Endothelial cell of umbilical vein (primary cell): ENCODE measurements at regions not wholly inside any gene's neighbourhood (a gene's known extent, or its start where the extent isn't known, plus 50 kb on each side); places are given as distances from the start of the nearest gene placed in this dataset.

ENCODE experiments used
- BruUV-seq: library from RNA; stranded (reverse); fragments of 400-500 nt; replicated peaks from 2 replicates; lab custom pipeline; 2021; lab: Mats Ljungman, UMichigan
- CTCF ChIA-PET: fragments of 300-600, 350-600 bp; sonication (Branson Sonifier 250); formaldehyde crosslinking; loops from one replicate; lab custom pipeline; 2021; ENCODE audit warnings: antibody characterized with exemption, inconsistent platforms; lab: Charles Lee
- POLR2A ChIA-PET: fragments of 300-600, 350-600 bp; sonication (Branson Sonifier 250); formaldehyde crosslinking; loops from one replicate; lab custom pipeline; 2021; ENCODE audit warnings: antibody characterized with exemption, inconsistent platforms; lab: Charles Lee
- DNase-seq: peaks from one replicate; pipeline ENCODE4 v3.0.0-alpha.2; 2011; ENCODE audit warnings: low read depth, low spot score
- FAIRE-seq: peaks from 2 replicates; lab custom pipeline; 2011; peaks lifted over from hg19 to GRCh38; lab: Jason Lieb, UNC
- H2AFZ ChIP-seq: 2 replicates; pipeline ENCODE4 v1.6.0; 2012; ENCODE audit warnings: low read depth, low read length, control low read depth, inconsistent platforms
- H3K27ac ChIP-seq: 2 replicates; pipeline ENCODE4 v1.5.1; 2011; ENCODE audit warnings: low read depth, mild to moderate bottlenecking, control low read depth, low read length, moderate library complexity; ENCODE audit not compliant: insufficient read depth
- H3K27me3 ChIP-seq, 2 experiments: 2 replicates each; pipeline versions ENCODE4 v1.6.0 to v1.6.1; 2011; ENCODE audit warnings: low read length in 2 of 2, mixed read lengths in 1 of 2; ENCODE audit not compliant: control insufficient read depth in 2 of 2, insufficient read depth in 2 of 2
- H3K36me3 ChIP-seq, 2 experiments: 2 replicates in 1 of 2; 3 replicates in 1 of 2; pipeline ENCODE4 v1.5.1; 2011; ENCODE audit warnings: low read length in 2 of 2, mild to moderate bottlenecking in 1 of 2, moderate library complexity in 1 of 2; ENCODE audit not compliant: control insufficient read depth in 2 of 2, insufficient read depth in 2 of 2; ENCODE audit errors: extremely low read depth in 1 of 2
- H3K4me1 ChIP-seq: 3 replicates; pipeline ENCODE4 v1.5.1; 2011; ENCODE audit warnings: mild to moderate bottlenecking, low read length; ENCODE audit not compliant: control insufficient read depth, insufficient read depth; ENCODE audit errors: extremely low read depth
- H3K4me2 ChIP-seq: 2 replicates; pipeline ENCODE4 v1.6.1; 2011; ENCODE audit warnings: low read length, control low read depth, mixed read lengths; ENCODE audit not compliant: insufficient read depth
- H3K4me3 ChIP-seq, 3 experiments: fragments of 200-600 bp in 1 of 3; sonication (generic), shearing (Covaris generic) in 1 of 3; replicated peaks in 1 of 3; 2 replicates each; pipeline ENCODE4 v1.5.1; 2011 to 2016; ENCODE audit warnings: control low read depth in 3 of 3, low read length in 3 of 3, mild to moderate bottlenecking in 2 of 3, inconsistent platforms in 1 of 3, low read depth in 1 of 3, moderate library complexity in 1 of 3; ENCODE audit not compliant: insufficient read depth in 1 of 3
- H3K79me2 ChIP-seq: 2 replicates; pipeline ENCODE4 v1.6.0; 2012; ENCODE audit warnings: low read length, inconsistent platforms; ENCODE audit not compliant: control insufficient read depth, insufficient read depth
- H3K9ac ChIP-seq: replicated peaks from 2 replicates; pipeline ENCODE3; 2011; ENCODE audit warnings: low read length, control low read depth; ENCODE audit not compliant: insufficient read depth; ENCODE audit errors: extremely low read depth
- H3K9me1 ChIP-seq: replicated peaks from 3 replicates; pipeline ENCODE4 v1.6.0; 2011; ENCODE audit warnings: mild to moderate bottlenecking, low read length; ENCODE audit not compliant: control insufficient read depth, insufficient read depth; ENCODE audit errors: extremely low read depth
- H3K9me3 ChIP-seq: replicated peaks from 2 replicates; pipeline ENCODE4 v1.5.1; 2012; ENCODE audit warnings: low read length, inconsistent platforms; ENCODE audit not compliant: control insufficient read depth, insufficient read depth
- H4K20me1 ChIP-seq: replicated peaks from 2 replicates; pipeline ENCODE3; 2011; ENCODE audit warnings: mild to moderate bottlenecking, low read length; ENCODE audit not compliant: control insufficient read depth, insufficient read depth; ENCODE audit errors: extremely low read depth
- FOS ChIP-seq: IDR thresholded peaks from 2 replicates; pipeline ENCODE4 v1.6.1; 2011; ENCODE audit warnings: mild to moderate bottlenecking, low read length, moderate library complexity, borderline replicate concordance; ENCODE audit not compliant: insufficient read depth
- GATA2 ChIP-seq: IDR thresholded peaks from 2 replicates; pipeline ENCODE4 v1.7.0; 2011; ENCODE audit warnings: low read depth, mild to moderate bottlenecking, moderate library complexity, mixed read lengths, low read length; ENCODE audit not compliant: insufficient read length, insufficient read depth
- JUN ChIP-seq: IDR thresholded peaks from 2 replicates; pipeline ENCODE4 v1.6.1; 2011; ENCODE audit warnings: borderline replicate concordance, low read depth; ENCODE audit not compliant: insufficient read length, insufficient read depth
- MYC ChIP-seq: IDR thresholded peaks from one replicate; pipeline ENCODE4 v1.6.1; 2011; ENCODE audit warnings: mild to moderate bottlenecking, low read depth, low read length
- POLR2A ChIP-seq: IDR thresholded peaks from 2 replicates; pipeline ENCODE4 v1.6.1; 2012; ENCODE audit warnings: low read depth, mild to moderate bottlenecking, control low read depth, low read length
- POLR2AphosphoS5 ChIP-seq: IDR thresholded peaks from 2 replicates; pipeline ENCODE4 v1.6.1; 2012; ENCODE audit warnings: low read depth, mild to moderate bottlenecking, control low read depth, low read length, moderate library complexity; ENCODE audit not compliant: insufficient read depth
- dilution Hi-C: fragments of 300-500 bp; cut with MboI; formaldehyde crosslinking; loops from one replicate; pipeline ENCODE4 v1.15.0; 2019; ENCODE audit warnings: low sequenced_read_pairs; ENCODE audit not compliant: extremely low pct_ligation_motif_present
- intact Hi-C: fragments of 100-400 bp; cut with micrococcal nuclease; formaldehyde crosslinking; loops from one replicate; pipeline ENCODE4 v1.10.0; 2022
- TF ChIP-seq, protein P1 (sequence below), 2 donors: IDR thresholded peaks; 1 replicate in 1 of 2; 2 replicates in 1 of 2; pipeline ENCODE4 v1.5.1; 2011; ENCODE audit warnings: low read length in 2 of 2, mild to moderate bottlenecking in 2 of 2, moderate library complexity in 2 of 2, control low read depth in 1 of 2, inconsistent platforms in 1 of 2, low read depth in 1 of 2; ENCODE audit not compliant: insufficient read depth in 1 of 2; ENCODE audit errors: extremely low read depth in 1 of 2

DNA sequence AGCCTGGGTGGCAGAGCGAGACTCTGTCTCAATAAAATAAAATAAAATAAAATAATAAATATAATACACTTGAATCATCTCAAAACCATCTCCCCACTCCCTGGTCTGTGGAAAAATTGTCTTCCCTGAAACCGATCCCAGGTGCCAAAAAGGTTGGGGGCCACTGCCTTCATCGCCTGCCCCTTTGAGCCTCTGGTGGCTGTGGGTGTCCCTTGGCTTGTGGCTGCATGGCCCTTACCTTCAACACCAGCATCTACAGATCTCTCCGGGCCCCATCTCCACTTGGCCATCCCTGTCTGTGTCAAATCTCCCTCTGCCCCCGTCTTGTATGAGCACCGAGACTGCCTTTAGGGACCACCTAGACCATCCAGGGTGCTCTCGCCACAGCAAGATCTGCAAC, 177.3 kb downstream of the SEC14L1 start:
- DNase-seq (no peak), FAIRE-seq (no peak)
- Histone ChIP-seq H3K9me3 (no peaks in the 10 kb centered on the region), H3K27ac (no peak overlapping the region), H3K9me1 (no peaks in the 10 kb centered on the region), H3K4me2 (no peak overlapping the region), H3K79me2 (no peaks in the 10 kb centered on the region), H4K20me1 (no peaks in the 10 kb centered on the region), H3K27me3 (no peaks in the 10 kb centered on the region), H3K36me3 (no peaks in the 10 kb centered on the region), H3K9ac (no peak overlapping the region), H3K4me1 (peaks cover 28% of the 10 kb centered on the region), H3K4me3 (no peak overlapping the region), H2AFZ (no peak overlapping the region)
- no peak for TF ChIP-seq GATA2
- TF ChIP-seq, protein P1, sequence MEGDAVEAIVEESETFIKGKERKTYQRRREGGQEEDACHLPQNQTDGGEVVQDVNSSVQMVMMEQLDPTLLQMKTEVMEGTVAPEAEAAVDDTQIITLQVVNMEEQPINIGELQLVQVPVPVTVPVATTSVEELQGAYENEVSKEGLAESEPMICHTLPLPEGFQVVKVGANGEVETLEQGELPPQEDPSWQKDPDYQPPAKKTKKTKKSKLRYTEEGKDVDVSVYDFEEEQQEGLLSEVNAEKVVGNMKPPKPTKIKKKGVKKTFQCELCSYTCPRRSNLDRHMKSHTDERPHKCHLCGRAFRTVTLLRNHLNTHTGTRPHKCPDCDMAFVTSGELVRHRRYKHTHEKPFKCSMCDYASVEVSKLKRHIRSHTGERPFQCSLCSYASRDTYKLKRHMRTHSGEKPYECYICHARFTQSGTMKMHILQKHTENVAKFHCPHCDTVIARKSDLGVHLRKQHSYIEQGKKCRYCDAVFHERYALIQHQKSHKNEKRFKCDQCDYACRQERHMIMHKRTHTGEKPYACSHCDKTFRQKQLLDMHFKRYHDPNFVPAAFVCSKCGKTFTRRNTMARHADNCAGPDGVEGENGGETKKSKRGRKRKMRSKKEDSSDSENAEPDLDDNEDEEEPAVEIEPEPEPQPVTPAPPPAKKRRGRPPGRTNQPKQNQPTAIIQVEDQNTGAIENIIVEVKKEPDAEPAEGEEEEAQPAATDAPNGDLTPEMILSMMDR (IDR thresholded peaks at IDR 0.05; ENCODE audit: extremely low read depth in 1 of 2, insufficient read depth in 1 of 2, low read depth in 1 of 2, low read length in 2 of 2), result no peak
- TF ChIP-seq POLR2A, result no peak
- TF ChIP-seq POLR2AphosphoS5, result no peak
- TF ChIP-seq MYC, result no peak
- no peak for TF ChIP-seq FOS
- TF ChIP-seq JUN, result no peak
- dilution Hi-C loops (no loop called here), intact Hi-C loops (no loop called here)
- ChIA-PET POLR2A (no interaction called here), CTCF (no interaction called here)
- no TSS peak for BruUV-seq
